ENCODE measurements at regions not wholly inside any gene's neighbourhood (a gene's known extent, or its start where the extent isn't known, plus 50 kb on each side); places are given as distances from the start of the nearest gene placed in this dataset.
A peak's percentile ranks its signal among the peaks of the same experiment; 100 is the strongest.

GRCh38 chr18:24731981-24732380, 271.5 kb downstream of the HRH4 start:
- H3K9ac ChIP-seq (ENCODE audit: low read depth, low read length, poor library complexity, severe bottlenecking): no peak overlapping the region
- H3K4me2 ChIP-seq (ENCODE audit: low read depth, low read length, poor library complexity, severe bottlenecking): no peak overlapping the region
- no peaks in the 10 kb centered on the region for H3K79me2 ChIP-seq (ENCODE audit: insufficient read depth, low read length)
- no peaks in the 10 kb centered on the region for H3K9me2 ChIP-seq (replicated peaks; ENCODE audit: low read depth, low read length)
- TF ChIP-seq EZH2phosphoT487 (IDR thresholded peaks at IDR 0.05; ENCODE audit: borderline replicate concordance) (no peak), CTCF (conservative IDR thresholded peaks at IDR 0.05; ENCODE audit: low read length) (no peak)
- H2AFZ ChIP-seq (ENCODE audit: low read length): no peak overlapping the region
- H3K27me3 ChIP-seq (ENCODE audit: insufficient read depth, low read length, poor library complexity, severe bottlenecking): no peaks in the 10 kb centered on the region
- H4K20me1 ChIP-seq (ENCODE audit: insufficient read depth, low read length, poor library complexity, severe bottlenecking): no peaks in the 10 kb centered on the region
- H3K4me1 ChIP-seq (ENCODE audit: insufficient read depth, low read length, poor library complexity, severe bottlenecking): no peaks in the 10 kb centered on the region
- H3F3A ChIP-seq (ENCODE audit: low read depth): no peaks in the 10 kb centered on the region
- H3K36me3 ChIP-seq (ENCODE audit: insufficient read depth, low read length): no peaks in the 10 kb centered on the region
- H3K9me3 ChIP-seq (ENCODE audit: insufficient read depth, low read depth, low read length): no peaks in the 10 kb centered on the region
- no peak overlapping the region for H3K4me3 ChIP-seq (ENCODE audit: low read length, poor library complexity, severe bottlenecking)

GRCh38 chr18:24734058-24734457, 273.6 kb downstream of the HRH4 start:
- Histone ChIP-seq H3K4me3 (ENCODE audit: low read length, poor library complexity, severe bottlenecking) (no peak overlapping the region), H3K9me2 (replicated peaks; ENCODE audit: low read depth, low read length) (no peaks in the 10 kb centered on the region), H3K79me2 (ENCODE audit: insufficient read depth, low read length) (no peaks in the 10 kb centered on the region), H3K27me3 (ENCODE audit: insufficient read depth, low read length, poor library complexity, severe bottlenecking) (no peaks in the 10 kb centered on the region), H4K20me1 (ENCODE audit: insufficient read depth, low read length, poor library complexity, severe bottlenecking) (no peaks in the 10 kb centered on the region), H3K4me2 (ENCODE audit: low read depth, low read length, poor library complexity, severe bottlenecking) (no peak overlapping the region), H3F3A (ENCODE audit: low read depth) (no peaks in the 10 kb centered on the region), H2AFZ (ENCODE audit: low read length) (0 out of 2 replicates have a peak overlapping the region, but pooled peaks have one; percentile 14), H3K36me3 (ENCODE audit: insufficient read depth, low read length) (no peaks in the 10 kb centered on the region), H3K4me1 (ENCODE audit: insufficient read depth, low read length, poor library complexity, severe bottlenecking) (no peaks in the 10 kb centered on the region), H3K9ac (ENCODE audit: low read depth, low read length, poor library complexity, severe bottlenecking) (no peak overlapping the region), H3K9me3 (ENCODE audit: insufficient read depth, low read depth, low read length) (no peaks in the 10 kb centered on the region)
- TF ChIP-seq EZH2phosphoT487 (IDR thresholded peaks at IDR 0.05; ENCODE audit: borderline replicate concordance) (no peak), CTCF (conservative IDR thresholded peaks at IDR 0.05; ENCODE audit: low read length) (peak; percentile 60)

- H3K27me3 ChIP-seq (ENCODE audit: insufficient read depth, low read length, poor library complexity, severe bottlenecking): no peaks in the 10 kb centered on the region
- no peaks in the 10 kb centered on the region for H3K9me2 ChIP-seq (replicated peaks; ENCODE audit: low read depth, low read length)
- no peak overlapping the region for H3K4me2 ChIP-seq (ENCODE audit: low read depth, low read length, poor library complexity, severe bottlenecking)
- no peak overlapping the region for H3K4me3 ChIP-seq (ENCODE audit: low read length, poor library complexity, severe bottlenecking)
- H3F3A ChIP-seq (ENCODE audit: low read depth): no peaks in the 10 kb centered on the region
- TF ChIP-seq CTCF (conservative IDR thresholded peaks at IDR 0.05; ENCODE audit: low read length) (no peak), EZH2phosphoT487 (IDR thresholded peaks at IDR 0.05; ENCODE audit: borderline replicate concordance) (no peak)
- no peaks in the 10 kb centered on the region for H4K20me1 ChIP-seq (ENCODE audit: insufficient read depth, low read length, poor library complexity, severe bottlenecking)
- H3K4me1 ChIP-seq (ENCODE audit: insufficient read depth, low read length, poor library complexity, severe bottlenecking): no peaks in the 10 kb centered on the region
- no peak overlapping the region for H2AFZ ChIP-seq (ENCODE audit: low read length)
- no peaks in the 10 kb centered on the region for H3K9me3 ChIP-seq (ENCODE audit: insufficient read depth, low read depth, low read length)
- no peak overlapping the region for H3K9ac ChIP-seq (ENCODE audit: low read depth, low read length, poor library complexity, severe bottlenecking)
- H3K36me3 ChIP-seq (ENCODE audit: insufficient read depth, low read length): no peaks in the 10 kb centered on the region
- no peaks in the 10 kb centered on the region for H3K79me2 ChIP-seq (ENCODE audit: insufficient read depth, low read length)
Measured at GRCh38 chr18:24735624-24736231, 275.3 kb downstream of the HRH4 start.

Measured in Loucy (cell line).